Mesenteric fat pad (tissue), 1 donor: ENCODE measurements at regions not wholly inside any gene's neighbourhood (a gene's known extent, or its start where the extent isn't known, plus 50 kb on each side); places are given as distances from the start of the nearest gene placed in this dataset.

Source experiments
- DNase-seq: peaks from one replicate; pipeline ENCODE4 v3.0.0-alpha.2; 2020; ENCODE audit warnings: low spot score
- donor health status: DM: yes; HTN: yes; CAD: no.

DNA sequence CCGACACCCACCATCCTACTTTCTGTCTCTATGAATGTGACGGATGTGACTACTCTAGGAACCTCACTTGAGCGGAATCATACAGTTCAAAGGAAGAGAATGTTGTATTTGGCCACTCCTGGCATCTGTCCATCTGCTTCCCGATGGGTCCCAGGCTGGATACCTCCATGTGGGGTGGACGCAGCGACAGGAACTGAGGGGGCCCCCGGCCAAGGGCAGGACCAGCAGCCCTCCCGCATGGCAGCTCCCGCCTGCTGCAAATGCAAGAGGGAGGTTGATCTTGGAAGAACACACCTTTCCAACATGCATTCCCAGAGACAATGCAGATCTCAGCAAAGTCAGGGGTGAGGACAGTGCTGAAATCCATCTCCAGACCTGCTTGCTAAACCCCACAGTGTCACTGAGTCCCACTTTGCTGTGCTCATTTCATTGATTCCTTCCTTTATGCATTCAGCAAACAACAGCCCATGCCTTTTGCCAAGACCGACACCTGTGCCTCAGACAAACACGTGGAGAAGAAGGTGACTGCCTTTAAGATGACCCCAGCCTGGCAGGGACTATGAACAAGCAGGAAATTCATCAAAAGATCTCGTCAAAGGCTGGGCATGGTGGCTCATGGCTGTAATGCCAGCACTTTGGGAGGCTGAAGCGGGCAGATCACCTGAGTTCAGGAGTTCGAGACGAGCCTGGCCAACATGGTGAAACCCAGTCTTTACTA, 246.2 kb downstream of the CTTN start:
- DNase-seq, result no peak

DNA sequence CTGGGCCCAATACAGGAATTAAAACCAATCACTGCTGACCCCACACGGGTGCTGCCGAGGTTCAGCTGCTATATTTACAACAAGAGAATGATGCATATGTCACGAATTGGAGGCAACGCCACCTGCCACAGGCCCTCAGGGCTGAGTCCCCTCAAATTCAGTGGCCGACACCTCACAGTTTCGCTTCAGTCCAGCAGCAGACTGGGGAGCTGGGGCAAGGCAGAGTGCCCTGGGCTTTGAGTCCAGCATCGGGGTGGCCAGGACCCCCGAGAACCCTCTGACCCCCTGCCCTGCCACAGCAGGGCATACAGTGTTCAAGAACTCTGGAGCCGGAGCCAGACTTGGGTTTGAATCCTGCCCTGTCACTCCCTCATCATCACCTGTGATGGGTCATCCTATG, 247.2 kb downstream of the CTTN start:
- DNase-seq, result no peak

DNA sequence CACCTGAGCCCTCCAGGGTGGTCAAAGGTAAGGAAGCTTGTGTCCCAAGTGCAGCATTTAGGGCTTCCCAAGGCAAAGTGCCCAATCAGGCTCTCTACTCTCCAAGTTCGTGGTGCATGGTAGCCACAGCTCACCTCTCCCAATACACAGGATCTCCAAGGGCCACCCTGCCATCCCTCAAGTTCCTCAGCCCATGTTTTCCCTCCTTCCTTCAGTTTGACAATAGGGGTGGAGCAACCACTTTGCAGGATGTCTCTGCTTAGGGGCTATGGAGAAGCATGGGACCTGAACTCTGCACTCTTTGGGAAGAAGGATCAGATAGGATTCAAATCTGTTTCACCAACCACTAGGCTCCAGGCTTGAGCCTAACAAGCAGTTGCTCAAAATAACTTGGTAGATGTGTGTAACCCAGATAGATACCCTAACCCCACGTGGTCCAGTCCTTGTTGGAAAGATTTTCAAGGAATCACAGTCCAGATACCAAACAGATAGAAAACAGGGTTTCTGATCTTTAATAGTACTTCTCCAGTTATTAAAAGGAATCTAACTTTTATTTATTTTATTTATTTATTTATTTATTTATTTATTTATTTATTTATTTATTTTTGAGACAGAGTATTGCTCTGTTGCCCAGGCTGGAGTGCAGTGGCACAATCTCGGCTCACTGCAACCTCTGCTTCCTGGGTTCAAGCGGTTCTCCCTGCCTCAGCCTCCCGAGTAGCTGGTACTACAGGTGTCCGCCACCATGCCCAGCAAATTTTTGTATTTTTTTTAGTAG, 248.1 kb downstream of the CTTN start:
- no peak for DNase-seq

DNA sequence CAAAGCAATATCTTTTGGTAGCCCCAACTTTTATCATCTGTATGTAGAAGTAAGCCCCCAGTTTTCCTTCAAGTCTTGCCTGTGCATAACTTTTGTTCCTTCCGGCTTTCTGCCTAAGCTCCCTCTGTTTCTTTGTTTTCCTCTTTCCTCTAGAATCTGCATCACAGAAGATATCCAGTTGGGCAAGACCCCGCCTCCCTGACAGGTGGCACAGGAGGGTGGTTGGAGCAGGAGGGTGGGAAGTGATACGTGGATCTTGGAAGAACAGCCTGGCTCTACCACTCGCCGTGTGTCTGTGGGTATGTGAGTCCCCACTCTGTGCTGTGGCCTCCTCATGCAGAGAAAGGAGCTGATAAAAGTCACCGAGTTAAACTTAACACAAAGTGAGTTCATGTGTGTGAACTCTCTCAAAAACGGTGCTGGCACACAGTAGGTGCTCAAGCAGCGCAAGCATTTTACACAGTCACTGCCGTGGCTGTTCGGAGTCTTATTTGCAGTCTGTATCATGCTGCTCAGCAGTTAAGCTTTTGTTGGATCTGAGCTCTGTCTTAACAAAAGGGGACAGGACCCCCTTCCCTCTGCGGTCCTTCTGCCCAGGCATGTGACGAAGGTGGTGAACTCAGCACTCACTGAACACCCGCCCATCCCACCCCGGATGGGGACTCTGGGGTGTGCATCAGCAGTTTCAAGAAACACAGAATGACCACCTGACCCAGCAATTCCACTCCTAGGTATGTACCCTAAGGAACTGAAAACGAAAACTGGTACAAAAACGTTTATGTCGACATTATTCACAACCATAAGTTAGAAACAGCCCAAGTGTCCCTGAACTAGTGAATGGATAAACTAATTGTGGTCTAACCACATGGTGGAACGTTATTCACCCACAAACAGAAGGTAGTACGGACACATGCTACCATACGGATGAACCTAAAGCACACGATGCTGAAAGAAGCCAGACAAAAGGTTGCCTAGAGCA, 249.1 kb downstream of the CTTN start:
- no peak for DNase-seq

DNA sequence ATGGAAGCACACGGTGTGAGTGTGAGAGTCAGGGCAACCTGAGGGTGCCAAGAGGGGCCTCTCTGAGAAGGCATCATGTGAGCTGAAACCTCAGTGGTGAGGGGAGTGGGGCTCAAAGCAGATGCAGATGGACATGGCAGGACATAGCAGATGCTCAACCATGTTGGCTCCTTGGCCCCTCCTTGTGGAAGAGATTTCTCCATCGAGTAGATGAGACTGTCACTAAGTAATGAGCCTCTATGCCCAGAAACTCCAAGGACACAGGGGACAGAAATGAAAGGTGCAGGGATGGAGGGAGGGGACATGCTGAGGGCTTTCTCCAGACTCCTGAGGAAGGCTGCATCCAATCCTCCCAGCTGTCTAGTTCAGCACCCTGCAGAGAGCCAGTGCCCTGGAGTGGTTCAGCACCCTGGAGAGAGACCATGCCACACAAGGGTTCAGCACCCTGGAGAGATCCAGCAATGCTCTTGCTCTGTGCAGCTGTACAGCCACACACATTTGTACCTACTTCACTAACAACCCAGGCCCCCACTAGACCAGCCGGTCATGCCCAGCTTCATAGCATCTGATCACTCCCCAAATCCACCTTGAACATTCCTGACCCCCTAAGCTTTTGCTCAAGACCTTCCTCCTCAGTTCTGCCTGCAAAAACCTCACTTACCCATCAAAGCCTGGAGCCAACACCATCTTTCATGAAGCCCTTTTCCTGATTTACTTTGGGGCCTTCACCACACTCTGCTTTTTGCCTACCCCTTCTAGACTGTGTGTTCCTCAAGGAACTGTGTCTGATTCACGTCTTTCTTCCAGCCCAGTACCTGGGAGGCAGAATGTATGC, 252.0 kb downstream of the CTTN start:
- DNase-seq, result no peak

DNA sequence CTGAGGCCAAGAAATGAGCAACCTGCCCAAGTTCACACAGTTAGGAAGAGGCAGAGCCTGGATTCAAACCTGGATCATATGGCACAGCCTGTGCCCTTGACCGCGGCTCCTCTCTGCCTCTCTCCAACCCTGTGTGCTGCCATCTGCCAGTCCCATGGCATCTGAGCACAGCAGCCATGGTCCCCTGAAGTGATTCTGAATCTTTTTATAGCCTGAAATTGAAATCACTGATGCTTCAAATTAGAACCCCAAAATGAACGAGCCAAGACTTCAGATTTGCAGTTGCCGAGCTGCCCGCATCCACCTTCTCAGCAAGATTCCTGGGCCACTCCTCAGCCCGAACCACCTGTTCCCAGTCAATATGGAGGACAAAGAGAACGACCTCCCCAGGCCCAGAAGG, 252.7 kb downstream of the CTTN start:
- DNase-seq, result no peak

DNA sequence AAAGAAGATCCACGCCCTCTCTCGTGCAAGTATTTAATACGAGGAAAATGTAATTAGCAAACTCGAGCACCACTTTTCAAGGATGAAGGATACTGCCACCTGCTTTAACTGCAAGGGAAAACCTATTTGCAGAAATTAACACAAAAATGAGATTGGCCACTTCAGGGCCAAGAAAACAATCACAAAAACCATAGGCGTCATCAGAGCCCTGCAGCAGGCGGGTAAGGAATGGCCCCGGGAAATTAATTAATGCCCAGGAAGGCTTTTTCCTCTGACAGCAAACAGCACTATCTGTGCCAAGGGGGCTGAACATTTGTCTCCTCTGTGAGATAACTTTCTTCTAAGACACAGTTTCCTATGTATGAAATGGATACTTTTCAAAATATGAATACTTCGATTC, 255.7 kb downstream of the CTTN start:
- DNase-seq, result no peak

DNA sequence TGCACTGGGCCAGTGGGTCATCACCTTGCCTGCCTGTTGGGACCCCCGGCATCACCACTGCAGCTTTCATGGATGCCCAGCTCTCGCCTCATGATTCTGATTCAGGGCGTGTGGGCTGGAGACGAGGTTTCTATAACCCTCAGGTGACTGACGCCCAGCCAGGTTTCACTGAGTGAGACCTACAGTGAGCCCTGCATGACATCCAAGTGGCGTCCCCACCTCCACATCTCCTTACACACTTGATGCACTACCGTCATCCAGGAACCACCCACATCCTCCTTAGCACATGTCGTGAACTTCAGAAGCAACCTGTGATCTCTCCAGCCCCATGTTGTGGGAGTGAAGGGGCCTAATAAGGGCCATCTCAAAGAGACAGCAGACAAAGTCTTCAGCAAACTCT, 257.5 kb downstream of the CTTN start:
- DNase-seq, result no peak

DNA sequence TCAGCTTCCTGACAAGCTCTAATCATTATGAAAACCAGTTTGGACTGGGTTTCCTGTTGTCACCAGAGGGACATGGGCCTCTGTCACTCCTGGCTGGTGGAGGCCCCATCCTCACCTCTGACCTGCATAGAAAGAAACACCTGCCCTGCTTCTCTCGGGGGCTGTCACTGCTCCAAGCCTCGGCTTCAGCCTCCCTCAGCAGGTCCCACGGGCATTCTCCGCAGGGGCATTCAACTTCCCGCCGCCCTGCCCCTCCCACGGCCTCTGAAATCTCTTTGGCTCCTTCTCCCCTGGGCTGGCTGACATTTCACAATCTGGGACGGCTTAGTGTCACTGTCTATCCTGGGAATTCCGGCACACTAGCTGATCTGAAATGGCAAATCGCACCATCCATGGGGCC, 257.9 kb downstream of the CTTN start:
- DNase-seq, result no peak

DNA sequence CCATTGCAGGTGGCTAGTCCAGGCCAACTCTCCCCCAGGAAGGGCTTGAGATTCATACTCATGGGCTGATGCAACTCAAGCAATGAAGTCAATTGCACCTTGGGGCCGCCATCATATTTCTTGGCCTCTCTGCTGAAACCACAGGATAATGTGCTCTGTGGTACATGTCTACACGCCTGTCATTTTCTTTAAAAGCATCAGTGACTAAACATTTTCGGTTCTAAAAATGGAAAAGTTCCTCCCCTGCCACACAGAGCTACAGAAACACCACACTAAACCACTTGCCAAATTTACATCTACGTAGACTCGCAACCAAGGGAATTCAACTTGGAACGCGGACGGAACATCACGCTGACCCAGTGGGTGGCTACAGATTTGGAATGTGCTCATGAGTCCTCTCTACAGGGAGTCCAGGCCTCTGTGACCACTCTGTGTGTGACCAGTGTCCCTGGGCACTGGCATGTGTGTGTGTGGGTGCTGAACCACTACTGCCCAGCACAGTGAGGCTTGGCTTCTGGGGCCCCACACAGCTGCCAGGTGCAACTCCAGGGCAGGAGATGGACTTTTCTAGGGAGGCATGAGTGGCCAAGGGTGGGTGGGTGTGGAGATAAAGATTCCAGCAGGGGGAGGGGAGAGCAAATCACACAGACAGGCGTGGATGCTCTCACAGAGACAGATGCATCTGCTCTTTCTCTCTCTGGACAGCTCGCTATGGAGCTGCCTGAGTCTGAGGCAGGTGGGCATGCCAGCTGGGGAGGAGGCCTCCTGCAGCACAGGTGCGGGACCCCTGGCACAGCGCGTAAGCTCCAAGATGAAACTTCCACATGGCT, 261.9 kb downstream of the CTTN start:
- no peak for DNase-seq

DNA sequence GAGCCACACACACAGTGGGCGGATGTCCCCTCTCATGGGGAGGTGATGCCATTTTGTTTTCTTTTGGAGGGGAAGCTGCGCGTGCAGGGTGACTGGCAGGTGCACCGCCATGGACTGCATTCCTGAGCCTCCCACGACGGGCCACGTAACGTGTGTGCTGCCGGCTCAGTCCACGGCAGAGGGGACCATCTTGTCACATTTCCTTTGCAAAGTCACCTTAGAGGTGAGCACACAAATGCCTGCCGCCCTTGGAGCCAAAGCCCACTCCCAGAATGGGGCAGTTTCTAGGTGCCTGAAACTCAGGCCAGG, 262.5 kb downstream of the CTTN start:
- no peak for DNase-seq

DNA sequence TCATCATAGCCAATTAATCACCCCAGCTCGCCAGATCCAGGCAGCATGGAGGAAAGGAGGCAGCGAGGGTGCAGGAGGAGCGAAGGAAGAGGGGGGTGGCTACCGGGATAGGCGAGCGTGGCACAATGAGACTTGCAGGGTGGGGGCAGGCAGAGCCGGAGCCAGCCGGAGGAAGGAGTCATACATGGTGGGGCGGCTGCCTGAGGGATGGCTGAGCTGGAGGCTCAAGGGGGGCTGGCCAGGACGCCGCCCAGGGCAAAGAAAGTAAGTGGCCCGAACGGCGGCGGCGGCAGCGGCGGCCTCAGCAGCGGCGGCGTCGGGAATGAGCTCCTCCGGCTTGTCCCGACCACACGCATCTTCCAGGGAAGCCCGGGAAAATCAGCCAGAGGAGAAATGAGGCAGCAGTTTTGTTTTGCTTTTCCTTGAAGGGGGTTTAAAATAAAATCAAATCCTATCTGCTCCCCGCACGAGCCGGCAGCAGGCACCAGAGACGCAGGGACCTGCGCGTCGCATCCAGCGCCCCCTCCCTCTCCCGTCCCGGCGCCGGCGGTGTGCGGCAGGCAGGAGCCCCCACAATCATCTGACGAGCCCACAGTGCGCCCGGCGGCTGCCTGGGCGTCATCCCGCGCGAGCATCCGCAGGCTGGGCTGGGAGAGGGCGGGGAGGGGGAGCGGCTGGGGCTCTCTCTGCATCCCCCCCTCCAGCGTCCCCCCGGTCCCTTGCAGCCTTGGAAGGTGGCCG, 263.6 kb downstream of the CTTN start:
- no peak for DNase-seq

DNA sequence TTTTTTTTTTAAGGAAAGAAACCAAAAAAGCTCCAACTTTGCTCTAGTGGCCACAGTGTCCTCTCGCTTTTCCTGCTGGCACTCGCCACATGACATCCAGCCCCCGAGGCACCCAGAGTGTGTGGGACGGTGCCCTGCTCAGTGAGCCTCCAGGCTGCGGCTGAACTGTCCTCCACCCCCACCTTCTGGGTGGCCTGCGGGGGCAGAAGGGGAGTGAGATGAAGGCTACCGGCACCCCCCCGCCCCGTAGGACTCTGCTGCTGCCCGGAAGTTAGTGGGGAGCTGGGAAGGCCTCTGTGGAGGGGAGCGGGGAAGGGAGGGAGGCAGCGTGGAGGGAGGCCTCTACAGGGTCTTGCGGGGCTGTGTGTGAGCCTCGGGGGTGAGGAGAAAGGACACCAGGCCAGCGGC, 264.4 kb downstream of the CTTN start:
- DNase-seq, result no peak

DNA sequence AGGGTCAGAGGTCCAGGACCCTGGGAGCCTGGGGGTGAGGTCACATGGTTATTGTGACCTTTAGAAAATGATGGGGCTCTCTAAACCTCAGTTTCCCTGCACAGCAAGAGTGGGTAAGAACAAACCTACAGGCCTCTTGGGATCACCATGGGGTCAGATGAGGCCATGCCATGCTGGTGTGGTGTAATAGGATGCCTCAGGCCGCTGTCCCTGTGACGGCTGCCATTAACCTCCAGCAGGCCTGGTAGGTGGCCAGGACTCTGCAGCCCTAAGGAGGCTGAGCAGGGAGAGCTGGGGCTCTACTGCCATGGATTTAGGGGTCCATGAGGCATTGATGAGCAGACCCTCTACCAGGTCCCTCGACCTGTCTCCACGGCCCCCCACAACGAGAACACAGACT, 265.5 kb downstream of the CTTN start:
- no peak for DNase-seq

DNA sequence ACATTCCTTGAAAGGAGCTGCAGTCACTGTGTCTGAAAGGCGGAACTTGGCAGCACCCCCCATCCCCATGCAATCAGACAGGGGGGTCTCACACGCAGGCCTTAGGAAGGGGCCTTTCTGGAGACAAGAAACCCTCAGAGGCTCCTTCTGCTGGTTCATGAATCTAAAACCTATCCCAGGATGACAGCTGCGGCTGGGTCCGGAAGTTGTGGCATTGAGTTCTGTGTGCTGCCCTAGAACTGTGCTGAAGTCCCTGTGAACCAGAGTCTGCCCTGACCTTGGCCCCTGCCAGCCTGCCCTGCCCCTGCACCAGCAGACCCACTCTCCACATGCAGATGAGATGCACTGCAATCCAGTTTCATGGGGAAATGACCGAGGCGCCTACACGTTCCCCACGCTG, 268.0 kb downstream of the CTTN start:
- no peak for DNase-seq

DNA sequence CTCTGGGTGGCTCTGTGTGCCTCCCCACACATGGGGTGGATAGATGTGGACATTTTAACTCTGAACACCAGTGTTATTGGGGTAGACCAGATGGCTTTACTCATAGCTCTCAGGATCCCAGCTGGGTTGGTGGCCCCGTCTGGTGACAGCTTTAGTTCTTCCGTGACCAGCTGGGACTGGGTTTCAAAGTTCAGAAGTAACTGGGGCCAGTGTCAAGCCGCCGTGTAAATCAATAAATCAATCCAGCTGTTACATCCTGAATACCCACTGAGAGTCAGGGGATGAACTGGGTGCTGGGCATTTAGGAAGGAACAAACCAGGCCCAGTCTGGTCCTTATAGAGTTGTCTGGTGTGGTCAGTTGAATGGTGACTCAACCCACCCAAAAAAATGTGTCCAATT, 269.4 kb downstream of the CTTN start:
- no peak for DNase-seq

DNA sequence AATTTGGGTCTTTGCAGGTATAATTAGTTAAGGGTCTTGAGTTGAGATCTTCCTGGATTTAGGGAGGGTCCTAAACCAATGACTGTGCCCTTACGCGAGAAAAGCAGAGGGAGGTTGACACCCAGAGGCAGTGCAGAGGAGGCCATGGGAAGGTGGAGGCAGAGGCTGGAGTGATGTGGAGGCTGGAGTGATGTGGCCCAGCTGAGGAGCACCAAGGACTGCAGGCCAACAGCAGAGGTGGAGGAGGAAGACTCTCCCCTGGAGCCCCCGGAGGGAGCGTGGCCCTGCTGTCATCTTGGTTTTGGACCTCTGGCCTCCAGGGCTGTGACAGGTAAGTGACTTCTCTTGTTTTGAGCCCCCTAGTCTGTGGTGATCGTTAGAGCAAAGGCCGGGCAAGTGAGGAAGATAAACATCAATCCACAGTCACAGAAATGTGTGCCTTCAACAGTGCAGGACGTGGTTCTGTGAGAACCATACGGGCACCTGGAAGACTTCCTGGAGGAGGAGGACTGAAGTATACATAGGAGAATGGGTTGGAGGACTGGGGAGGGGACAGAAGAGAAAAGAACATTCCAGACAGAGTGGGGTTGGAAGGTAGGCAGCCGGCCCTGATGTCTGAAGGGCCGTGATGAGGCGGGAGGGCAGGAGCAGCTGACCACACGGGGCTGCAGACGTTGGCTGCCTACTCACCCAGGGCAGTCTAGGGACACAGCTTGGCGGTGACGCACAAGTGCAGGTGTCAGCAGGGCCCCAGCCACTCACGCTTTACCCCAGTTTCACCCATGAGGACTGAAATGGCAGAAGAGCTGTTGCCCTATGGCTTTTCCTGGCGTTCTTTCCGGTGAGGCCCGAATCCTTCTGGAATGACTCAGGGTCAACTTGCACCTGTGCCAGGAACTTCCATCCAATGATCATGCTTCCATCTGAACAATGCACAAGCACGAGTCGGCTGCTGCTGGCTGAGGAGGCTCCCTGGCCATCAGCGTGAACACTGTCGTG, 270.2 kb downstream of the CTTN start:
- DNase-seq, result no peak

DNA sequence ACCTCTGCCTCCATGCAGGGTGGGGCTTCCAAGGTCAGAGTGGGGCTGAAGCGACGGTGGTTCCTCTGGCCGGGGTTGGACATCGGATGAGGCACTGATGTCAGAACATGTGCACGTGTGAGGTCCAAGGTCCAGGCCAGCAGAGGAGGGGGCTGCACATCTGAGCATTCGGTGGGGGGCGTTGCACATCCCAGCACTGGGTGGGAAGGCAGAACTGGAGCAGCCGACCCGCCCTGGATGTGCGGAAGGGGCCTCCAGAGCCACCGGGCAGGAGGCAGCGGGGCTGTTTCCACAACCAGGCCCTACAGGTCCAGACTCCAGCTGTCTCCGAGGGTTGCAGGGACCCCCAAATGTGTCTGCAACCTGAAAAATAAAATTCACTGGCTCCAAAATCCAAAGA, 271.0 kb downstream of the CTTN start:
- no peak for DNase-seq
